ENCODE measurements at regions not wholly inside any gene's neighbourhood (a gene's known extent, or its start where the extent isn't known, plus 50 kb on each side); places are given as distances from the start of the nearest gene placed in this dataset.

DNA sequence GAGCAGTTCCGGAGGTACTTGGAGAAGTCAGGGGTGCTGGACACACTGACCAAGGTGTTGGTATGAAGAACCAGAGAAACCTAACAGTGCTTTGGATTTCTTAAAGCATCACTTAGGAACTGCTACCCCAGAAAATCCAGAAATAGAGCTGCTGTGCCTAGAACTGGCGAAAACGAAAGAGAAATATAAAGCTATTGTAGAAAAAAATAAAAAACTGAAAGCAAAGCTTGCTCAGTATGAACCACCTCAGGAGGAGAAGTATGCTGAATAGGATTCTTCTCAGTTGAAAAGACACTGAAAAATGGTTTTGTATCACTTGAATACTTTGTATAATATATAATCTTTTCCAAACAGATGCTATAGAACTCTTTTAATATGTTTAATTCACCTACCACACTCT lies 106.3 kb upstream of the PMFBP1 start:
- TF ChIP-seq, protein P1, sequence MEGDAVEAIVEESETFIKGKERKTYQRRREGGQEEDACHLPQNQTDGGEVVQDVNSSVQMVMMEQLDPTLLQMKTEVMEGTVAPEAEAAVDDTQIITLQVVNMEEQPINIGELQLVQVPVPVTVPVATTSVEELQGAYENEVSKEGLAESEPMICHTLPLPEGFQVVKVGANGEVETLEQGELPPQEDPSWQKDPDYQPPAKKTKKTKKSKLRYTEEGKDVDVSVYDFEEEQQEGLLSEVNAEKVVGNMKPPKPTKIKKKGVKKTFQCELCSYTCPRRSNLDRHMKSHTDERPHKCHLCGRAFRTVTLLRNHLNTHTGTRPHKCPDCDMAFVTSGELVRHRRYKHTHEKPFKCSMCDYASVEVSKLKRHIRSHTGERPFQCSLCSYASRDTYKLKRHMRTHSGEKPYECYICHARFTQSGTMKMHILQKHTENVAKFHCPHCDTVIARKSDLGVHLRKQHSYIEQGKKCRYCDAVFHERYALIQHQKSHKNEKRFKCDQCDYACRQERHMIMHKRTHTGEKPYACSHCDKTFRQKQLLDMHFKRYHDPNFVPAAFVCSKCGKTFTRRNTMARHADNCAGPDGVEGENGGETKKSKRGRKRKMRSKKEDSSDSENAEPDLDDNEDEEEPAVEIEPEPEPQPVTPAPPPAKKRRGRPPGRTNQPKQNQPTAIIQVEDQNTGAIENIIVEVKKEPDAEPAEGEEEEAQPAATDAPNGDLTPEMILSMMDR (IDR thresholded peaks at IDR 0.05), result no peak
- Histone ChIP-seq H3K27me3 (no peaks in the 10 kb centered on the region), H3K4me1 (no peaks in the 10 kb centered on the region), H3K9me3 (no peaks in the 10 kb centered on the region), H3K36me3 (no peaks in the 10 kb centered on the region), H3K27ac (no peak overlapping the region), H3K4me3 (no peak overlapping the region)
- intact Hi-C loops (cut with DNase I), result no loop called here
- peak; percentile 41 for ATAC-seq
- DNase-seq, result no peak

DNA sequence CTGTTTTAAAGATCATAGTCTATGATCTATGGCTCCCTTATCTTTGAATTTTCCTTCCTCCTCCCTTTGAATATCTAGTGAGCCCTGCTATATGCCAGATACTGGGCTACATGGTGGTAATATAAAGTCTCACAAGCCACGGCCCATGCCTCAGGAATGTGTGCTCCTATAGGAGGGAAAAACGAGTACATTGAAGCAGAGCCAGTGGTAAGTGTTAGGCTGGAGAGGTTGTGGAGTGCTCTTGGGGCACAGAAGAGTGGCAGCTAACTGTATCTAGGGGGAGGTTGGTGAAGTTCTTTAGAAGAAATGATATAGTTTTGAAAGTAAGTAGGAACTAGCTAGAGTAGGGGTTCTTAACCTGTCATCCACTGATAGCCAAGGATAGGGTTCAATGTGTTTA lies 105.8 kb upstream of the PMFBP1 start:
- Histone ChIP-seq H3K27ac (no peak overlapping the region), H3K27me3 (no peaks in the 10 kb centered on the region), H3K9me3 (no peaks in the 10 kb centered on the region), H3K4me3 (no peak overlapping the region), H3K4me1 (no peaks in the 10 kb centered on the region), H3K36me3 (no peaks in the 10 kb centered on the region)
- intact Hi-C loops (cut with DNase I), result no loop called here
- TF ChIP-seq, protein P1 (IDR thresholded peaks at IDR 0.05), result no peak
- DNase-seq, result no peak
- peak; percentile 78 for ATAC-seq

DNA sequence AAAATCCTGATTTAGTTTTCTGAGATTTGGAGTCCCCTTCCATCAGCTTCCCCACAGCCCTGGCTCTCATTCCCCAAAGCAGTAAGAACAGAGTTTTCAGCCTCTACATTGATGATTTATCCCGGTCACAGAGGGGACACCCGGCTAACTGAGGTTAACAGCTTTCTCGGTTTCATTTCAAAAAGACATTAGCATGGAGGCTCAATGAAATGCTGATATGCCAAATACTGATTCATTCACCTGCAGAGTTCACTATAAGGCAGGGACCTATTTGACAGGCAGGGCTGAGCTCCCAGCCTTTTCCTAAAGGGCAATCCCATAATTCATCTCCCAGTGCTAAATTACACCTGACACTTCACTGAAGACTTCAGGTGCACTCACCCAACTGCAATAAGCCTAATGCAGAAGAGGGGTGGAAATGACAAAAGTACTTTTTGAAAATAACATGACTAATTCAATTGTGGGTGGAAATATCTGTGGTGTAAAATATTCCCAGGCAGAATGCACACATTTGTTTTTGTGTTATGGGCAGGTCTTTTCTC lies 99.8 kb upstream of the PMFBP1 start:
- no peaks in the 10 kb centered on the region for H3K36me3 ChIP-seq
- DNase-seq (no peak), ATAC-seq (no peak)
- H3K27me3 ChIP-seq, result no peaks in the 10 kb centered on the region
- TF ChIP-seq, protein P1 (IDR thresholded peaks at IDR 0.05), result no peak
- H3K27ac ChIP-seq, result no peak overlapping the region
- no peaks in the 10 kb centered on the region for H3K9me3 ChIP-seq
- intact Hi-C loops (cut with DNase I), result no loop called here
- no peak overlapping the region for H3K4me3 ChIP-seq
- H3K4me1 ChIP-seq, result no peaks in the 10 kb centered on the region

DNA sequence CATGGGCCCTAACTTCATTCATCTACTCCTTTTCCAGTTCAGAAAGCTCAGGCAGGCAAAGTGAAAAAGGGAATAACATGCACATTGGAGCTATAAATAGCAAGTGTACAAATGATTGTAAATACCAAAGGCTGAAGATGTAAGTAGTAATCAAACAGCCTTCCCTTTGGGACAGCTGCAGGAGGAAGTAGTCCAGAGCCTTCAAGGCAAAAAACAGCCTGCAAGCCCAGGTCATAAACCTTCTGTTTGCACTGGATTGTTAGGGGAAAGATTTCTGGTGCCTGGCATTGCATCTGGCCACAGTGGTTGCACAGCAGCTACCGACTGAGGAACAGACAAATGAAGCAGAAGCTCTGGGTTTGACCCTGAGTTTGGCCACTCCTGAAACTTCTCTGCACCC lies 98.6 kb upstream of the PMFBP1 start:
- ATAC-seq (no peak), DNase-seq (no peak)
- H3K4me1 ChIP-seq, result no peaks in the 10 kb centered on the region
- no peak overlapping the region for H3K4me3 ChIP-seq
- intact Hi-C loops (cut with DNase I), result no loop called here
- H3K36me3 ChIP-seq, result no peaks in the 10 kb centered on the region
- TF ChIP-seq, protein P1 (IDR thresholded peaks at IDR 0.05), result no peak
- H3K27ac ChIP-seq, result no peak overlapping the region
- no peaks in the 10 kb centered on the region for H3K9me3 ChIP-seq
- H3K27me3 ChIP-seq, result no peaks in the 10 kb centered on the region

DNA sequence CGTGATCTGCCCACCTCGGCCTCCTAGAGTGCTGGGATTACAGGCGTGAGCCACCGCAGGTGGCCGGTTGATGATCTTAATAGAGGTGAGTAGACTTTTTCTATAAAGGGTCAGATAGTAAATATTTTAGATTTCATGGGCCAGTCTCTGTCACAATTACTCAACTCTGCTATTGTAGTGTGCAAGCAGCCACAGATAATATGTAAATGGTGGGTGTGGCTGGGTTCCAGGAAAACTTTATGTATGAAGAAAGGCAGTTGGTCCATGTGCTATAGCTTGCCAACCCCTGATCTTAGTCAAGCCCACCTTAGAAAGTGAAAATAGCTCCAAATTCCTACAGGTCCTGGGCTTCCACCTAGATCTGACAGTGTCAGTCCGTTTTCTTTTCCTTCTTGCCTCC lies 94.9 kb upstream of the PMFBP1 start:
- intact Hi-C loops (cut with DNase I), result no loop called here
- ATAC-seq, result no peak
- TF ChIP-seq, protein P1 (IDR thresholded peaks at IDR 0.05), result no peak

DNA sequence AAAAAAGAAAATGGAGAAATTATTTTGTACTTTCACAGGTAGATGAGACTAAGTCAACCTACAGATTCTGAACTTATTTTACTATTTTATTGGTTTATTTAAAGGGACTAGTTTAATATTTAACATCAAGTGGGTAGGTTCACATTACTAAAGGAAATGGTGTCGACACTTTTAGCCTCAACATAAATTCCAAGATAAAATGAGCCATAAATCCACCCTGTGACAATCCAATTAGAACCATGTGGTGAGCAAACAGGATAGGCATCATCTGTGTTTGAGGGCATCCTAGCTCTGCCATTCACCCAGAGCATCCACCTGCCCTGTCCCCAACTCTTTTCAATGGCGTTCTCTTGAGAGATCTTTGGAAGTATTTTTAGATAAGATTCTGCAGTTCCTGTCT lies 92.8 kb upstream of the PMFBP1 start:
- DNase-seq (no peak), ATAC-seq (no peak)
- Histone ChIP-seq H3K27ac (no peak overlapping the region), H3K36me3 (no peaks in the 10 kb centered on the region), H3K9me3 (no peaks in the 10 kb centered on the region), H3K4me3 (no peak overlapping the region), H3K4me1 (no peaks in the 10 kb centered on the region), H3K27me3 (no peaks in the 10 kb centered on the region)
- TF ChIP-seq, protein P1 (IDR thresholded peaks at IDR 0.05), result no peak
- intact Hi-C loops (cut with DNase I), result no loop called here

More for the DNA sequence above, 94.9 kb upstream of the PMFBP1 start:
- Histone ChIP-seq H3K27ac (no peak overlapping the region), H3K4me3 (no peak overlapping the region), H3K9me3 (no peaks in the 10 kb centered on the region), H3K27me3 (no peaks in the 10 kb centered on the region), H3K36me3 (no peaks in the 10 kb centered on the region), H3K4me1 (no peaks in the 10 kb centered on the region)
- DNase-seq, result no peak
